ENCODE measurements at regions not wholly inside any gene's neighbourhood (a gene's known extent, or its start where the extent isn't known, plus 50 kb on each side); places are given as distances from the start of the nearest gene placed in this dataset.

GRCh38 chr18:56066524-56067213 is 478.7 kb upstream of the TCF4 start:
- no peak for DNase-seq

GRCh38 chr18:56065086-56065485 is 477.1 kb upstream of the TCF4 start:
- DNase-seq: no peak

GRCh38 chr18:56062931-56063330 is 474.9 kb upstream of the TCF4 start:
- no peak for DNase-seq

- no peak for DNase-seq
Measured at GRCh38 chr18:56060967-56061541, 473.1 kb upstream of the TCF4 start.

GRCh38 chr18:56052202-56052601 is 464.2 kb upstream of the TCF4 start:
- DNase-seq: no peak

GRCh38 chr18:56044239-56044638 is 456.2 kb upstream of the TCF4 start:
- DNase-seq: no peak

- DNase-seq: no peak
Measured at GRCh38 chr18:56043641-56044061, 455.7 kb upstream of the TCF4 start.

GRCh38 chr18:56042915-56043536 is 455.0 kb upstream of the TCF4 start:
- DNase-seq: no peak

GRCh38 chr18:56038171-56039030 is 450.4 kb upstream of the TCF4 start:
- DNase-seq: no peak

GRCh38 chr18:56036741-56037140 is 448.7 kb upstream of the TCF4 start:
- no peak for DNase-seq

- no peak for DNase-seq
Measured at GRCh38 chr18:56035546-56035945, 447.6 kb upstream of the TCF4 start.

GRCh38 chr18:56034949-56035348 is 447.0 kb upstream of the TCF4 start:
- no peak for DNase-seq

- no peak for DNase-seq
Measured at GRCh38 chr18:56030060-56030459, 442.1 kb upstream of the TCF4 start.

- no peak for DNase-seq
Measured at GRCh38 chr18:56028514-56028913, 440.5 kb upstream of the TCF4 start.

- no peak for DNase-seq
Measured at GRCh38 chr18:56026509-56026908, 438.5 kb upstream of the TCF4 start.

GRCh38 chr18:56021809-56022195 is 433.8 kb upstream of the TCF4 start:
- DNase-seq: no peak

GRCh38 chr18:56021136-56021808 is 433.3 kb upstream of the TCF4 start:
- DNase-seq: no peak

GRCh38 chr18:56019908-56020307 is 431.9 kb upstream of the TCF4 start:
- DNase-seq: no peak

- no peak for DNase-seq
Measured at GRCh38 chr18:56019156-56019555, 431.2 kb upstream of the TCF4 start.

GRCh38 chr18:56009411-56009810 is 421.4 kb upstream of the TCF4 start:
- DNase-seq: no peak

GRCh38 chr18:56003720-56004088 is 415.7 kb upstream of the TCF4 start:
- DNase-seq: no peak

GRCh38 chr18:56003009-56003719 is 415.2 kb upstream of the TCF4 start:
- no peak for DNase-seq

Data from SHP77 treated with DMSO at 0.1 percent for 48 hours (cell line).